OCI-LY3 (cell line): ENCODE measurements at regions not wholly inside any gene's neighbourhood (a gene's known extent, or its start where the extent isn't known, plus 50 kb on each side); places are given as distances from the start of the nearest gene placed in this dataset.
A peak's percentile ranks its signal among the peaks of the same experiment; 100 is the strongest.

Experiments
- H2AFZ ChIP-seq: fragments of 200-600, 300-600 bp; shearing (Covaris generic); 2 replicates; pipeline ENCODE4 v1.6.0; 2014; ENCODE audit warnings: antibody characterized with exemption, low read depth, low read length
- H3K27ac ChIP-seq: fragments of 200-600, 300-600 bp; sonication (generic); 2 replicates; pipeline ENCODE4 v1.5.1; 2014; ENCODE audit warnings: mild to moderate bottlenecking, low read length, moderate library complexity, mixed read lengths
- H3K27me3 ChIP-seq: fragments of 200-600, 300-600 bp; sonication (generic); 2 replicates; pipeline ENCODE4 v1.6.1; 2014; ENCODE audit warnings: low read depth, low read length, mixed read lengths
- H3K36me3 ChIP-seq: fragments of 200-600, 300-600 bp; sonication (generic); replicated peaks from 2 replicates; pipeline ENCODE3; 2014; ENCODE audit warnings: low read depth, low read length, mixed read lengths
- H3K4me1 ChIP-seq: fragments of 300-600, 200-600 bp; sonication (generic); 2 replicates; pipeline ENCODE4 v1.6.1; 2014; ENCODE audit warnings: low read length, mixed read lengths
- H3K4me2 ChIP-seq: fragments of 200-600, 300-600 bp; sonication (generic); 2 replicates; pipeline ENCODE4 v1.6.1; 2014; ENCODE audit warnings: low read length, mixed read lengths
- H3K4me3 ChIP-seq: fragments of 300-600, 200-600 bp; sonication (generic); 2 replicates; pipeline ENCODE4 v1.5.1; 2014; ENCODE audit warnings: antibody characterized with exemption, mild to moderate bottlenecking, low read length, moderate library complexity
- H3K79me2 ChIP-seq: fragments of 300-600, 200-600 bp; shearing (Covaris generic); 2 replicates; pipeline ENCODE4 v1.6.1; 2014; ENCODE audit warnings: mild to moderate bottlenecking, low read length, mixed read lengths
- H3K9ac ChIP-seq: fragments of 300-600, 200-600 bp; shearing (Covaris generic); 2 replicates; pipeline ENCODE4 v1.6.0; 2014; ENCODE audit warnings: mild to moderate bottlenecking, low read length, moderate library complexity
- H3K9me3 ChIP-seq: fragments of 200-600, 300-600 bp; shearing (Covaris generic); 2 replicates; pipeline ENCODE4 v1.6.1; 2014; ENCODE audit warnings: low read length, mixed read lengths; ENCODE audit not compliant: insufficient read depth
- H4K20me1 ChIP-seq: fragments of 200-600, 300-600 bp; sonication (generic); 2 replicates; pipeline ENCODE4 v1.6.1; 2016; ENCODE audit warnings: low read length, mixed read lengths; ENCODE audit not compliant: insufficient read depth
- EZH2phosphoT487 ChIP-seq: fragments of 200-600 bp; shearing (Covaris generic); IDR thresholded peaks from 2 replicates; pipeline ENCODE4 v1.6.1; 2018; ENCODE audit warnings: antibody characterized with exemption, mixed run types, low read depth
- TF ChIP-seq, protein P1 (sequence below): fragments of 200-600, 300-600 bp; sonication (generic); IDR thresholded peaks from 2 replicates; pipeline ENCODE4 v1.5.1; 2014; ENCODE audit warnings: antibody characterized with exemption, low read length, low read depth

GRCh38 chr5:159616952-159617351, 286.7 kb upstream of the IL12B start:
- no peak overlapping the region for H3K4me3 ChIP-seq
- no peak overlapping the region for H3K4me2 ChIP-seq
- no peaks in the 10 kb centered on the region for H3K4me1 ChIP-seq
- H3K9me3 ChIP-seq, result no peaks in the 10 kb centered on the region
- H3K9ac ChIP-seq, result no peak overlapping the region
- no peak overlapping the region for H3K27ac ChIP-seq
- H4K20me1 ChIP-seq, result no peaks in the 10 kb centered on the region
- H3K27me3 ChIP-seq, result no peaks in the 10 kb centered on the region
- TF ChIP-seq, protein P1, sequence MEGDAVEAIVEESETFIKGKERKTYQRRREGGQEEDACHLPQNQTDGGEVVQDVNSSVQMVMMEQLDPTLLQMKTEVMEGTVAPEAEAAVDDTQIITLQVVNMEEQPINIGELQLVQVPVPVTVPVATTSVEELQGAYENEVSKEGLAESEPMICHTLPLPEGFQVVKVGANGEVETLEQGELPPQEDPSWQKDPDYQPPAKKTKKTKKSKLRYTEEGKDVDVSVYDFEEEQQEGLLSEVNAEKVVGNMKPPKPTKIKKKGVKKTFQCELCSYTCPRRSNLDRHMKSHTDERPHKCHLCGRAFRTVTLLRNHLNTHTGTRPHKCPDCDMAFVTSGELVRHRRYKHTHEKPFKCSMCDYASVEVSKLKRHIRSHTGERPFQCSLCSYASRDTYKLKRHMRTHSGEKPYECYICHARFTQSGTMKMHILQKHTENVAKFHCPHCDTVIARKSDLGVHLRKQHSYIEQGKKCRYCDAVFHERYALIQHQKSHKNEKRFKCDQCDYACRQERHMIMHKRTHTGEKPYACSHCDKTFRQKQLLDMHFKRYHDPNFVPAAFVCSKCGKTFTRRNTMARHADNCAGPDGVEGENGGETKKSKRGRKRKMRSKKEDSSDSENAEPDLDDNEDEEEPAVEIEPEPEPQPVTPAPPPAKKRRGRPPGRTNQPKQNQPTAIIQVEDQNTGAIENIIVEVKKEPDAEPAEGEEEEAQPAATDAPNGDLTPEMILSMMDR, result no peak
- TF ChIP-seq EZH2phosphoT487, result no peak
- H2AFZ ChIP-seq, result no peak overlapping the region
- H3K79me2 ChIP-seq, result no peaks in the 10 kb centered on the region
- H3K36me3 ChIP-seq, result no peaks in the 10 kb centered on the region

DNA sequence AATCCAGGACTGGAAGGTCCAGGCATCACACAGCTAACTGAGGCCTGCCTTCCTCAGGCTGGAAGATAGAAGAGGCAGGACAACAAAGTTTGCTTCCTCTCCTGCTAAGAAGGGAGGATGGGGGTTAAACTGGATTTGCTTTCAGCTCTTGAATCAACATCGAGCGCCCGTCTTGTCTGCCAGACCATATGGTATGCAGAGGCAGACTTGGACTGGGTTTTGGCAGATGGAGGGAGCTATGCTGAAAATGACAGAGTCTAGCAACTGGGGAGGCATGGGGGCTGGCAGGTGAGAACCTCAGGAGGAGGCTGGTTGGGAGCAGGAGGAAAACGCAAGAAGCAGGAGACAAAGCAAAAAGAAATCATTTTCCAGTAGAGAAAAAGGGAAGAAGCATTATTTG, 289.5 kb upstream of the IL12B start:
- Histone ChIP-seq H3K9me3 (no peaks in the 10 kb centered on the region), H3K4me3 (no peak overlapping the region), H3K79me2 (no peaks in the 10 kb centered on the region), H3K4me1 (no peaks in the 10 kb centered on the region), H3K27ac (no peak overlapping the region), H3K27me3 (no peaks in the 10 kb centered on the region), H2AFZ (no peak overlapping the region), H3K36me3 (no peaks in the 10 kb centered on the region), H3K4me2 (no peak overlapping the region), H3K9ac (no peak overlapping the region), H4K20me1 (no peaks in the 10 kb centered on the region)
- TF ChIP-seq, protein P1, result no peak
- no peak for TF ChIP-seq EZH2phosphoT487

- no peaks in the 10 kb centered on the region for H3K4me1 ChIP-seq
- H3K4me2 ChIP-seq, result no peak overlapping the region
- H3K27me3 ChIP-seq, result no peaks in the 10 kb centered on the region
- H3K4me3 ChIP-seq, result no peak overlapping the region
- H4K20me1 ChIP-seq, result no peaks in the 10 kb centered on the region
- no peaks in the 10 kb centered on the region for H3K9me3 ChIP-seq
- no peak overlapping the region for H3K27ac ChIP-seq
- TF ChIP-seq, protein P1, result no peak
- TF ChIP-seq EZH2phosphoT487, result no peak
- no peak overlapping the region for H3K9ac ChIP-seq
- H2AFZ ChIP-seq, result no peak overlapping the region
- H3K79me2 ChIP-seq, result no peaks in the 10 kb centered on the region
- H3K36me3 ChIP-seq, result no peaks in the 10 kb centered on the region
Measured at GRCh38 chr5:159620853-159621540, 290.7 kb upstream of the IL12B start.

GRCh38 chr5:159628703-159629102, 287.6 kb upstream of the ADRA1B start:
- H3K9ac ChIP-seq, result no peak overlapping the region

More at GRCh38 chr5:159628703-159629102, 287.6 kb upstream of the ADRA1B start:
- H3K4me2 ChIP-seq, result peak overlapping the region; percentile 15; the same call in 1 of the 2 replicates
- no peaks in the 10 kb centered on the region for H3K9me3 ChIP-seq
- peaks cover 11% of the 10 kb centered on the region for H3K4me1 ChIP-seq
- no peak overlapping the region for H3K4me3 ChIP-seq
- H4K20me1 ChIP-seq, result no peaks in the 10 kb centered on the region
- TF ChIP-seq EZH2phosphoT487, result no peak
- TF ChIP-seq, protein P1, result no peak
- no peak overlapping the region for H2AFZ ChIP-seq
- H3K79me2 ChIP-seq, result no peaks in the 10 kb centered on the region
- no peaks in the 10 kb centered on the region for H3K36me3 ChIP-seq
- no peaks in the 10 kb centered on the region for H3K27me3 ChIP-seq
- no peak overlapping the region for H3K27ac ChIP-seq
